Stomach (tissue), 4 donors: ENCODE measurements at regions not wholly inside any gene's neighbourhood (a gene's known extent, or its start where the extent isn't known, plus 50 kb on each side); places are given as distances from the start of the nearest gene placed in this dataset.

Source experiments
- EP300 ChIP-seq: sonication (generic); formaldehyde crosslinking; IDR thresholded peaks from one replicate; pipeline ENCODE4 v1.6.1; 2017; ENCODE audit warnings: antibody characterized with exemption
- POLR2A ChIP-seq, 4 donors: fragments of 450-650 bp; IDR thresholded peaks; one replicate each; pipeline ENCODE4 v1.6.1; 2016; ENCODE audit warnings: antibody characterized with exemption in 4 of 4, control low read depth in 2 of 4, mild to moderate bottlenecking in 1 of 4, moderate library complexity in 1 of 4
- POLR2AphosphoS5 ChIP-seq, 3 donors: sonication (generic); formaldehyde crosslinking; IDR thresholded peaks; one replicate each; pipeline ENCODE4 v1.6.1; 2016; ENCODE audit warnings: antibody characterized with exemption in 3 of 3
- TF ChIP-seq, protein P1 (sequence below), 7 experiments: fragments of 450-650 bp in 4 of 7; fragments of 200-600 bp in 3 of 7; sonication (generic) in 3 of 7; IDR thresholded peaks; one replicate each; pipeline ENCODE4 v1.5.1; 2016 to 2019; ENCODE audit warnings: antibody characterized with exemption in 7 of 7, control low read depth in 2 of 7, mild to moderate bottlenecking in 1 of 7

- TF ChIP-seq, protein P1, sequence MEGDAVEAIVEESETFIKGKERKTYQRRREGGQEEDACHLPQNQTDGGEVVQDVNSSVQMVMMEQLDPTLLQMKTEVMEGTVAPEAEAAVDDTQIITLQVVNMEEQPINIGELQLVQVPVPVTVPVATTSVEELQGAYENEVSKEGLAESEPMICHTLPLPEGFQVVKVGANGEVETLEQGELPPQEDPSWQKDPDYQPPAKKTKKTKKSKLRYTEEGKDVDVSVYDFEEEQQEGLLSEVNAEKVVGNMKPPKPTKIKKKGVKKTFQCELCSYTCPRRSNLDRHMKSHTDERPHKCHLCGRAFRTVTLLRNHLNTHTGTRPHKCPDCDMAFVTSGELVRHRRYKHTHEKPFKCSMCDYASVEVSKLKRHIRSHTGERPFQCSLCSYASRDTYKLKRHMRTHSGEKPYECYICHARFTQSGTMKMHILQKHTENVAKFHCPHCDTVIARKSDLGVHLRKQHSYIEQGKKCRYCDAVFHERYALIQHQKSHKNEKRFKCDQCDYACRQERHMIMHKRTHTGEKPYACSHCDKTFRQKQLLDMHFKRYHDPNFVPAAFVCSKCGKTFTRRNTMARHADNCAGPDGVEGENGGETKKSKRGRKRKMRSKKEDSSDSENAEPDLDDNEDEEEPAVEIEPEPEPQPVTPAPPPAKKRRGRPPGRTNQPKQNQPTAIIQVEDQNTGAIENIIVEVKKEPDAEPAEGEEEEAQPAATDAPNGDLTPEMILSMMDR (IDR thresholded peaks at IDR 0.05) = no peak
- TF ChIP-seq POLR2AphosphoS5 (IDR thresholded peaks at IDR 0.05) = no peak
- TF ChIP-seq EP300 = no peak
- TF ChIP-seq POLR2A (IDR thresholded peaks at IDR 0.05) = no peak
These were observed 335.2 kb downstream of the SLITRK1 start for GRCh38 chr13:83547043-83547442.
